Activated CD8-positive, alpha-beta memory T cell treated with anti-CD3 and anti-CD28 coated beads, Interleukin-2, amount 50 U/mL, for 24 hours (primary cell): ENCODE measurements at regions not wholly inside any gene's neighbourhood (a gene's known extent, or its start where the extent isn't known, plus 50 kb on each side); places are given as distances from the start of the nearest gene placed in this dataset.
"Not testable (repeated sequence)": the region's sequence is repeated elsewhere in the genome, so short reads cannot be mapped to it uniquely, and the experiment has no call there.

Source experiments
- DNase-seq: peaks from one replicate; pipeline ENCODE4 v3.0.0-alpha.2; 2020; ENCODE audit errors: extremely low read depth

DNA sequence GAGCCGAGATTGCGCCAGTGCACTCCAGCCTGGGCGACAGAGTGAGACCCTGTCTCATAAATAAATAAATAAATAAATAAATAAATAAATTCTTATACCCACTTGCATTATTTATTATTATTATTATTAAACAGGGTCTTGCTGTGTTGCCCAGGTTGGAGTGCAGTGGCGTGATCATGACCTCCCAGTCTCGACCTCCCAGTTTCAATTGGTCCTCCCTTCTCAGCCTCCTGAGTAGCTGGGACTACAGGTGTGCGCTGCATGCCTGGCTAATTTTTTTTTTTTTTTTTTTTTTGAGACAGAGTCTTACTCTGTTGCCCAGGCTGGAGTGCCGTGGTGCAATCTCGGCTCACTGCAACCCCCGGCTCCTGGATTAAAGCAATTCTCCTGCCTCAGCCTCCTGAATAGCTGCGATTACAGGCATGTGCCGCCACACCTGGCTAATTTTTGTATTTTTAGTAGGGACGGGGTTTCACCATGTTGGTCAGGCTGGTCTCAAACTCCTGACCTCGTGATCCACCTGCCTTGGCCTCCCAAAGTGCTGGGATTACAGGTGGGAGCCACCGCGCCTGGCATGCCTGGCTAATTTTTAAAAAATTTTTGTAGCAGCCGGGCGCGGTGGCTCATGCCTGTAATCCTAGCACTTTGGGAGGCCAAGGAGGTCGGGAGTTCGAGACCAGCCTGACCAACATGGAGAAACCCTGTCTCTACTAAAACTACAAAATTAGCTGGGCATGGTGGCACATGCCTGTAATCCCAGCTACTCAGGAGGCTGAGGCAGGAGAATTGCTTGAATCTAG is 150.2 kb downstream of the SEC14L1 start:
- not testable (repeated sequence) for DNase-seq

DNA sequence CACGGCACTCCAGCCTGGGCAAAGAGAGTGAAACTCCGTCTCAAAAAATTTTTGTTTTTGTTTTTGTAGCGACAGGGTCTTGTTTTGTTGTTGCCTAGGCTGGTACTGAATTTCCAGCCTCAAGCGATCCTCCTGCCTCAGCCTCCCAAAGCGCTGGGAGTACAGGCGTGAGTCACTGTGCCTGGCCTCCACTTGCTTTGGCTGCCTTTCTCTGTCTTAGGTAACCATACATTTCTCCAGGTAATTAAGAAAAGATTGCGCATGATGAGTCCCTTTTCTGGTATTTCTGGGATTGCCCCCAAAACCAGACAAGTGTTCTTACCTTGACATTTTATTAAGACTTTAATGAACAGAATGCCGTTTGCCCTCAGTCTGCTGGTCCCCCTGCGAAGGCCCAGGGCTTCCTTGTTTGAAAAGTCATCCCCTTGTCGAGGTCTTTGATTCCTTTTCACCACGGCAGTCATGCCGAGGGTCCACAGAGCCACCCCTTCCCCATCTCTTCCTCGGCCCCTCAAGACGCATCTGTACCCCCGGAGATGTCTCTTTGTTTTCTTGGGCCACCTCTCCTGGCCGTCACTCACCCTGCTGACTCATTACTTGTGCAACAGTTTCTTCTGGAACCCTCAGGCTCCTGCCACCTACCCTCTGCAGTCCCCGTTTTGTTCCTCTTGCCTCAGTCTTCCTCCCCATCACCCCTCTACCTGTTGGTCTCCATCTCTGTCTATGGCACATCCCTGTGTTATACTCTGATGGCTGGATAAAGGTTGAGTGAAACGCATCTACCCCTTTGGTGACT is 151.0 kb downstream of the SEC14L1 start:
- DNase-seq: no peak

DNA sequence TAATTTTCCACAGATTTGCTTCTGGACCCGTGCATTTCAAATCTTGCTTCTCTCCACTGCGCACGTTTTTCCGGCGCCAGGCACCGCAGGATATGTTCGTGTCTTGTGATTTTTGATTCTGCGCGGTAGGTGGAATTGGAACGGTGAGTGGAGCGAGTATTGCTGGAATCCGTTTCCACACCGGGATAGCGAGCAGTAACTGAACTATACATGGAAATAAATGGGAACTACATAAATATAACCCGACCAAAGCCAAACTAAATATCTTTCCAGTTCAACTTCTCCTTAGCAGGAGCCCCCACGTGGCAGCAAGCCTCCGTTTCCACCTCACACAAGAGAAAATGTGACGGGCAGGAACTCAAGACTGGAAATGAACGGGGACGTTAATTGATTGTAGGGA is 154.0 kb downstream of the SEC14L1 start:
- no peak for DNase-seq

DNA sequence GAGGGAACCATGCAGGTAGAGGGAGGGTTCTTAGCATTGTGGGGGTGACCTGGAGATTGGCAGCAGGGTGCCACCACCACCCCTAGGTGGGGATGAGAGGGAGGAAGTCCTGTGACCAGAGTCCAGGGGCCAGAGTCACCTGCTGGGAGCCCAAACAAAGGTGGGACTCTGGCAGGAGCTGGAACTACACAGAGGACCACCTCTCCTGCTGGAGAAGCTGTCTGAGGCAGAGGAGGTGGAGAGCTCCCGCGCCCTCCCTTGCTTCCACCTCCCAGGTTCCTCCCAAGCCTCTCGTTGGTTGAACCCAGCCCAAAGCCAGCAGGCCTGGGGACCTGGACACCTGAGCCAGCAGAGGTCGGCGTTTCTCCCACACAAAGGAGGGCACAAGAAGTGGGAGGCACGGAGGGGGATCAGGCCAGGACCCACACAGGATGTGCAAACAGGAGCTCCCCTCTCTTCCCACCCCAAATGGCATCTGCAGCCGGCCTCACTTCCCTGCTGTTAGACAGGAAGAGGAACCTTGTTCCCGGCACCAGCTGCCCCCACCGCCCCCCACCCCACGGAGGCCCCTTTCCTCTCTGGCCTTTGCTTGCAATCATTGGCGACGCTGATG is 154.6 kb downstream of the SEC14L1 start:
- DNase-seq: no peak

DNA sequence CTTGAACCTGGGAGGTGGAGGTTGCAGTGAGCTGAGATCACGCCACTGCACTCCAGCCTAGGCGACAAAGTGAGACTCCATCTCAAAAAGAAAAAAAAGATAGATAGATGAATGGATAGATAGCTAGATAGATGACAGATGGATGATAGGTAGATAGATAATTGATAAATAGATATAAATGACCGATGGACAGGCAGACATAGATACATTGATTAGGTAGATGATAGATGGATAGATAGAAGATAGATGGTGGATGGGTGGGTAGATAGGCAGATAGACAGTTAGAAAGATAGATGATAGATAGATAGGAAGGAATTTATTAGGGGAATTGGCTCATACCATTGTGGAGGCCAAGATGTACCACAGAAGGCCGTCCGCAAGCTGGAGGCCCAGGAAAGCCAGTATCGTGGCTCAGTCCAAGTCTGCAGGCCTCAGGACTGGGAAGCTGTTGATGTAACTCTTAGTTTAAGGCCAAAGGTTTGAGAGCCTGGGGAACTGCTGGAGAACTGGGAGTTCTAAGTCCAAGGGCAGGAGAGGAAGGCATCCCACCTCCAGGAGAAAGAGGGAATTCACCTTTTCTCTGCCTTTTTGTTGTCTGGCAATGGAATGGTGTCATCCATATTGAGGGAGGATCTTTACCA is 156.1 kb downstream of the SEC14L1 start:
- DNase-seq: no peak

DNA sequence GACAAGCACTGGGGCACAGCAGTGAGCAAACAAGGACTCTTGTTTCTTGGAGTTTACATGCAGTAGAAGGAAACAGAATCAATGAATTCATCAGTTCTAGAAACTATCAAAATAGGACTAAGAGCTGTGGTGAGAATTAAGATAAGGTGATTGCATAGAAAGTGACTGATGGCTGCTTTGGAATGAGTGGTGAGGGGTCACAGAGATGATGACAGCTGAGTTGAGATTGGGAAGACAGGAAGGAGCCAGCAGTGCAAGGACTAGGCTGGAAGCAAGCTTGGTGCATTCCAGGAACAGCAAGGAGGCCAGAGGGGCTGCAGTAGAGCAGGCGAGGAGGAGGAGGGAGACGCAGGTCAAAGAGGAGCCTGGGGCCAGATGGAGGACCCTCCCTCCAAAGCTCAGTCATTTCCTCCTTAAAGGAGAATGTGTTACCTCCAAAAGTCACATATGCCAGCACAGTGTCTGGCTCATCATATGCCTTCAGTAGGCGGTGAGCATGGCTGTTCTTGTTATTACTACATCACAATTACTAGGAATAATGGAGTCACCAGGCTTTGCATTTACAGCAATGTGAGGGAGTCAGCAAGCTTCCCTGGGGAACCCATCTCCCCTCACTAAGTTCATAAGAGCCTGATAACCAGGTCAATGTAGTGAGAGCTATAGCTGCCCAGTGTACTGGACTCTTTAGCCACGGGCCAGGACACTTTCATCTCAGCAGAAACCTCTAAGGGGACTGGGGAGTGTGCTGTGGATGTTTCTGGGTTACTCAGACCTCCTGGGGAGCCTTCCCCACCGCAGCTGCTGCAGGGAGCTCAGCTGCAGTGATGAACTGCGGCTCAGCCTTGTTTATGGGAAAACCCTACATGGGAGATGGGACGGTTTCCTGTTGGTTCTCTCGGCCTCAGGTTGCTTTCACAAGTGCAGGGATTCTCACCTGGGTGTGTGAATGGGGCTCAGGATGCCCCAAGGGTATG is 157.2 kb downstream of the SEC14L1 start:
- DNase-seq: no peak

DNA sequence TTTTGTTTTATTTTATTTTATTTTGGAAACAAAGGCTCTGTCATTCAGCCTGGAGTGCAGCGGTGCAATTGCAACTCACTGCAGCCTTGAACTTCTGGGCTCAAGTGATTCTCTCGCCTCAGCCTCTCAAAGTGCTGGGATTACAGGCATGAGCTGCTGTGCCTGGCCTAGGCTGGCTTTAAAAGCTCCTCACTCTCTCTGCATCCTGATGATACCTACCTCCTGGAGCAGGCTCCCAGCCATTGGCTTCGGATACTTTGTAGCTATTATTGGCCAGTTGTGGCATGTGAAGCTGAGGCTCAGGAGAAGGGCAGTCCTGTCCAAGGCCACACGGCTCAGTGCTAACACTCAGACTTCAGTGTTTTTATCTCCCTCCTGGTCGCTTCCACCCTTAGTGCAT is 158.0 kb downstream of the SEC14L1 start:
- no peak for DNase-seq

DNA sequence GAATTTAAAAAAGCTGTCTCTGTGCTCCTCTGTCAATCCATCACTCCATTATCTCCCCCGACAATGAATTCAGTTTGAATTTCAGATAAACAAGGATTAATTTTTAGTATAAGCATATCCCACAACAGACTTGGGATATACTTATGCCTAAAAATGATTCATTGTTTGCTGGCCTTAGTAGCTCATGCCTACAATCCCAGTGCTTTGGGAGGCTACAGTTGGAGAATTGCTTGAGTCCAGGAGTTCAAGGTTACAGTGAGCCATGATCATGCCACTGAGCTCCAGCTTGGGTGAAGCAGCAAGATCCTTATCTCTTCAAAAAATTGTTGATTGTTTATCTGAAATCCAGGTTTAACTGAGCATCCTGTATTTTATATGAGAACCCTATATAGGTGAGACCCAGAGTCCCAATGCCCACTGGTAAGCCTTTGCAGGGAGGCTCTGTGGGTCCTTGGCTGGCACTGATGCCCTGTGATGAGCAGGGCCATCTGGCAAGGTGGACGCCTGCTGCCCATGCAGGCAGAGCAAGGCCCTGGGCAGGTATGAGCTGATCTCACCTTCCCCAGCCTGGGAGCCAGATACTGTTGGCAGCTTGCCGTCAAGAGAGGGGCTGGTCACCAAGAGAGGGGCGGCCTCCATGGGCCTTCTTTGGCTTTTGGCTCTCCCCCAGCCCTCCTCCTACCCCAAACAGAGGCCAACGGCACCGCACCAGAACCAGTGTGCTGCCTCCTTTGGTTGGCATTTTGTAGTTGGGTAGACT is 158.7 kb downstream of the SEC14L1 start:
- DNase-seq: no peak

DNA sequence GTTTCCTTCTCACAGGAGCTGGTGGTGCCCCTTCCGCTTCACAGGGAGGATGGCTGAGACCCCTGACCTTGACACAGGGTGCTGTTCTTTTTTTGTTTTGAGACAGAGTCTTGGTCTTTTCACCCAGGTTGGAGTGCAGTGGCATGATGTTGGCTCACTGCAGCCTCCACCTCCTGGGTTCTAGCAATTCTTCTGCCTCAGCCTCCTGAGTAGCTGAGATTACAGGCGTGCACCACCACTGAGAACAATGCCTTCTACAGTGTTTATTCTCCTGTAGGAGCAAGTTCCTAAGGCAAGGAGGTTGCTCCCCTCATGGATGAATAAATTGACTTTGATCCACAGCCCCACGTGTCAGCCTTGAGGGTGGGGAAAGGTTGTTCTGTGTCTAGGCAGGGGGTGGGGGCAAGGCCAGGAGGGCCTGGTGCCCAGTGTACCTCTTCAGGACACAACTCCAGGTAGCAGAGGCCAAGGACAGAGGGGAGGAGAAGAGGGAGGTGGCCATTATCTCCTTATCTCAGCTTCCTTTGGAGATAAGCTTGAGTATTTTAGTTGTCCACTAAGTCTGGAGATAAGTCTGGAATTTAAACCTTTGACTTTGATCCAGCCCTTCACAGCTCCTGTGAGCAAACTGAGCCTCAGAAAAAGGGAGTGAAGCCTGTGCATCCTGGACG is 159.4 kb downstream of the SEC14L1 start:
- no peak for DNase-seq

DNA sequence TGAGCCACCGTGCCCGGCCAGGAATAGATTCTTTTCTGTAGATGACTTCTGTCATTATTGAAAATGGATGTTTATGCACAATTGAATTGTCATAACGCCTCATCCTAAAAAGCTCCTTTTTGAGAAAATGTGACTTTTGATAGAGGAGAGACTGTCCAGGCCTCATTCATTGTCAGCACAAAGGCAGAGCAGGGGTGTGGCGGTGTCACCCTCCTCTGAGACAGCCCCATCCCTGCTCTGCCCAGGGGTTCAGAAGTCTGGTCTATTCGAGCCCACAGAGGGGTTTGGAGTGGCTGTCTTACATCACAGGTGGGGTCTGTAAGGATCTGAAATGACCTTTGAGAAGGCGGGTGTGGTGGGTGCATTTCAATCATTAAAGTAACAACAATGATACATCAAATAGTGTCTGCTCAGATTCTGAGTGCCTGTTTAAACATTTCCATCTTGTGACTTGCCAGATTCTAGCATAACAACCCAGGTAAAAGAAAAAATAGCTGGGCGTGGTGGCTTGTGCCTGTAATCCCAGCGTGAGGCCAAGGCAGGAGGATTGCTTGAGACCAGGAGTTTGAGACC is 161.0 kb downstream of the SEC14L1 start:
- no peak for DNase-seq

DNA sequence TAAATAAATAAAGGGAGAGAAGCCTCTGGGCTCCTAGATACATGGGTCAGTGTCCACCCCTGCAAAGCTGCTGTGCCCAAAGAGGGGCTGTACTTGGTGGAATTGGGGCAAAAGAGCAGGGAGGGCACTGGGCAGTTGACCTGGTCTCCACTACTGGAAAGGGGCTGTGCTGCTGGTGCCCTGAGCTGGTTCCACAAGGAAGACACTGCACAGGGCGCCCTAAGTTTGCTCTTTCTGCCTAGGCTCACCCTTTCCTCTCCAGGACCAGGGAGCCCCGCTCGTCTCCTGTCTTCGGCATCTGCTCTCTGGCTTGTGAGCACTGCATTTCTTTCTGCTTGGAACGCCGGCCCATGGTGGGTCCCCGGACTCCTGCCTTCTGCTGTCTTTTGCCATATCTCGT is 161.9 kb downstream of the SEC14L1 start:
- no peak for DNase-seq

DNA sequence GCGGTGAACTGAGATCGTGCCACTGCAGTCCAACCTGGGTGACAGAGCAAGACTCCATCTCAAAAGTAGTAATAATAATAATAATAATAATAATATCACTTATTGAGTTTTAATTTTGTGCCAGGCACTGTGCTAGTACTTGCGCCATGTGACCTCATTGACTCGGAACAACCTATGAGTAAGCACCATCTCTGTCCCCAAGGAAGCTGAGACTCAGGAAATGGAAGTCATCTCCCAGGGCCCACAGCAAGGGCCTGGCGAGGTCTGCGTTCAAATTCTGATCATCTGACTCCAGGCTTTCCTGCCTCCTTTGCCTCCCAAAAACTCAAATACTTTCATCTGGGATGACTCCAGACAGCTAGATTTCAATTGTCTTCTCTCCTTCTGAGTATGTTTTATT is 162.9 kb downstream of the SEC14L1 start:
- DNase-seq: no peak

DNA sequence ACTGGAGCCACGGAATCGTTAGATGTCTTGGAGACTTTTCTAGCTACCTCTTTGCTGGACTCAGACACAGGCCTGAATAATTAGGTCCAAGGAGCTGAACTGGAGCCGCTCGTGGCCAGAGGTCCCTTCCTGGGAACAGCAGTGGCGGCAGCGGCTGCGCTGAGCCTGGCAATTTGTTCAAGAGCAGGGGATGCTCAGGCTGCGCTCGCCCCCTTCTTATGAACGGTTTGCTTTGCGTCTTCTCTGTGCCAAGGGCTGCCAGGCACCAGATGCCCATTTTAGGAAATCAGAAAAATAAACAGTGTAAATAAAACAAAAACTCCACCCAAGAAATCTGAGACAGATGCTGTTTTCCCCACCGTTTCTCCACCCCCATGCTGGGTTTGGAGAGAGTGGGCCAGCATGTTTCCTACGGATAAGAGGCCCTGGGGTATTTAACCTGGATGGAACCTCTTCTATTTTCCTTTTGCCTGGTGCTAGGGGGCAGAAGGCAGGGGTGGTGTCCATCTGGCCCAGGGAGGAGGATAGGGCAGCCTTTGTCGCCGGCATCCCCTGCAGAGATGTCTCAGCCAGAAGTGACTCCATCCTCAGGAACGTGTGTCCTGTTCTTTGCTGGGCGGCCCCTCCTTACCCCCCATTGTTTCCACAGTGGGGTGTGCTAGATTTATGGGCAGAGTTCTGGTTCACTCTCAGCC is 163.4 kb downstream of the SEC14L1 start:
- DNase-seq: no peak

DNA sequence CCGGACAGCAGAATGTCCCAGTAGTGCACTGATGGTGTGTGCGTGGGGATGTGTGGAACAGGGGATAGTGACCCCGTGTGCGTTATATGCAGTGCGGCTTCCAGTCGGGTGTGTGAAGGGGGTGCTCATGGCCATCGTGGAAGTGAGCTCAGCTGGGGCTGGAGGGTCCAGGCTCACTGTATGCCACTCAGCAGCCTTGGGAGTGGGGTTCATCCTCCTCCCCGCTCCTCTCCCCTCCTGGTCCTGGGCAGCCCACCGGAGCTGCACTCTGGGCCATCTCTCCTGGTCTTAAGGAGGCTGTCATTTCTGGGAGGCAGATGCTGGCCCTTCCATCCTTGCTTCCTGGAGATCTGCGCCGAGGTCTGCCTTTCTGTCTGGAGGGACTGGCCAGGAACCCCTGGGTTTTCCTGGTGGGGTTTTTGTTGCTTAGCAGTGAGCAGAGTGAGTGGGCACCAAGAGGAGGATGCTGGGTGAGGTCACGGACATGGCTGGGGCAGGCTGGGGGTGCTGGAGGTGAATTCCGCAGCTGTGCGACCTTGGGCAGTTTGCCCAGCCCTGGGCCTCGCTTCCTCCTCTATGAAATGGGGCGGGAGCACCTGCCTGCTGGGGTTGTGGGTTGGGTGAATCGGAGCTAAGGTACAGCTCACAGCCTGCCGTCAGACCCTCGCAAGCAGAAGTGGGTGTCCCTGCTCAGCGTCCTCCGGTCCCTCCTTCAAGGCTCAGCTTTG is 164.1 kb downstream of the SEC14L1 start:
- no peak for DNase-seq

DNA sequence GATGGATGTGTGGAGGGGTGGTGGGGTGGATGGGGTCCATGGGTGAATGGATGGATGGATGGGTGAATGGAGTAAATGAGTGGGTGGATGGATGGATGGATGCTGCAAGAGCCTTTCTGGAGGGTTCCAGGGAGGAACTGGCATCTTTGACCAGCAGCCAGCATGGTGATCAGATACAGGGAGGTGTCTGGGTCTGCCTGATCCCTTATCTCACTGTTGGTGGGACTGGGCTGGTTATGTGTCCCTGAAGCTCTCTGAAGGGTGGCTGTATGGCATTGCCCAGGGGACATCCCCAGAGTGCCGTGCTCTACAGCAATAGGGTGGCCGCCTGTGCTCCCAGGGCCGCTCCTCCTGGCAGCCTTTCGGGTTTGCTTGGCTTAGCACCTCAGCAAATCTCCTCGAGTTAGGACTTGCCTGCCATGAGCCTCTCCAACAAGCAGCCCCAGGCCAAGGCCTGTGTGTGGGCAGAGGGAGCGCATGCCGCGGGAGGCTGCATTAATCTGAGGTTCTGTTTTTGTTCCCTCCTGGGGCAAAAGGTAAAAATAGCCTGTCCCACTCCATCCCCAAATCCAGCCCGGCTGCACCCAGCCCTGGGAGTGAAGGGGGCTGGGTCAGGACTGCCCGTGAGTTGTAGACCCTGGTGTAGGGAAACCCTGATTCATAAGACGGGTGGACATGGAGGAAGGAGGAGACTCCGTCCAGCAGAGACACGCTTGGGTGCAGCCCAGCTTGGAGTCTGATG is 165.4 kb downstream of the SEC14L1 start:
- DNase-seq: no peak

DNA sequence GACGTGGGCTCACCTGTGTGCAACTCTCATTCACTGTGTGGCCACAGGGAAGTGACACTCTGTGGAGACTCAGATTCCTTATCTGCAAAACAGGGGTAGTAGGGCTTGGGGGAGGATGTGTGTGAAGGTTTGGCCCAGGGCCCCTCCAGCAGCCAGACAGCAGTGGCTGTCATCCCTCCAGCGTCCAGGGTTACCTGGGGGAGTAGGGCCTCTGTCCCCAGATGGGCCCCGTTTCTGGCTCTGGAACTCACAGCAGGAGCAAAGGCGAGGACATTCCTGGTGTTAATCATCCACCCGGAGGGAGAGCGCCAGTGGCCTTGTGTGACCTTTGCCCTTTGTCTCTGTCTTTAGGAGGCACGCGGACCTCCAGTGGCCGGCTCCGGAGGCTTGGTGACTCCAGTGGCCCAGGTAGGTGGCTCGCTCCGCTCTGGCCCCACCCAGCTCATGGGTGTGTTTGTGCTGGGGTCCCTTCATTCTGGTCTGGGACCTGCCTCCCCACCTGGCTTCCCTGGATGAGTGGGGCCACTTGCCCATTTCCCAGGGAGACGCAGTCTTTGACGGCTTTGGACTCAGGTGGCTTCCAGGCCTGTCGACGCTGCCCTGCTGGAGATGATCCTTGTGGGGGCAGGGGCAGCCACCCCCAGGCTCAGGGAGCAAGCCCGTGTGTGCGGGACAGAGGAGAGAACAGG is 166.2 kb downstream of the SEC14L1 start:
- no peak for DNase-seq
